ENCODE measurements at regions not wholly inside any gene's neighbourhood (a gene's known extent, or its start where the extent isn't known, plus 50 kb on each side); places are given as distances from the start of the nearest gene placed in this dataset.

GRCh38 chr10:88194961-88195367, 331.5 kb downstream of the PTEN start:
- DNase-seq (ENCODE audit: low spot score) (no peak), ATAC-seq (no peak)

DNA sequence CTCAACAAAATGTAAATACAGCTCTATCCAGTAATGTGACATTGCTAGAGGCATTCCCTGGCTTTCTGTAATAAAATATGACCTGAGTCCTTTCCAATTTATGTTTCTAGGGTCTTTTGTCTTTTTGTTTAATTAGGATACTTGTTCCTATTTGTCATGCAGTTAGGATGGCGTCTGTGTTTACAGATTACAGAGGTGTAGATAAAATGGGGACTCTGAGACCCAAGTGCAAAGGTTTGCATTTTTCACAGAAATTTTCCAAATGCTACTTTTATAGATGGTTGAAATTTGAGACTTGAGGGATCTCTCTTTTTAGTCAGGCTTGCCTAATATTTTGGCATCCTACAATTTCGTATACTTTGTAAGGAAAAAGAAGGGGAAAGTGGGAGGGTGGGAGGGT, 332.4 kb downstream of the PTEN start:
- ATAC-seq, result no peak
- DNase-seq (ENCODE audit: low spot score), result no peak

- no peak for ATAC-seq
Measured at GRCh38 chr10:88196291-88196690, 332.9 kb downstream of the PTEN start.

DNA sequence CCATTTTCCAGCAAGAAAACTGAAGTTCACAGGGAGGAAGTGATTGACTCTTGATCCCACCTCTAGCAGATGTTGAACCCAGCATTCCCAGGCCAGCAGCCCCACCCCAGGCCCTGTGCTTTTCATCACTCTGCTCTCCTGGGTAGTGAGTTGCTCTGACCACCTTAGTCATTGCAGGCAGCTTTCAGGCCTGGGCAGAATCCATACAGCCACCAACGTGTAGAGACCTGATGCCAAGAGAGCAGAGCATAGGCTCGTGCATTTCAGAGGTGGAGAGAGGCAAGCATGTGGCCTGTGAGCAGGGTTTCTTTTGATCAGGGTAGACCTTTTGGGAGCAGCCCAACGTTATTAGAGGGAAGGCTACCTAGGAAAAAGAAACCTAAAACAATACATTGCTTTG, 334.6 kb downstream of the PTEN start:
- no peak for DNase-seq (ENCODE audit: low spot score)
- ATAC-seq, result no peak

More at GRCh38 chr10:88196291-88196690, 332.9 kb downstream of the PTEN start:
- no peak for DNase-seq (ENCODE audit: low spot score)

GRCh38 chr10:88200312-88201032, 337.0 kb downstream of the PTEN start:
- no peak for ATAC-seq

GRCh38 chr10:88205842-88206446, 342.5 kb downstream of the PTEN start:
- ATAC-seq (peak; percentile 39), DNase-seq (ENCODE audit: low spot score) (no peak)

More at GRCh38 chr10:88200312-88201032, 337.0 kb downstream of the PTEN start:
- DNase-seq (ENCODE audit: low spot score), result no peak

GRCh38 chr10:88207121-88207546, 343.7 kb downstream of the PTEN start:
- ATAC-seq (no peak), DNase-seq (ENCODE audit: low spot score) (no peak)

- no peak for DNase-seq (ENCODE audit: low spot score)
- ATAC-seq, result no peak
Measured at GRCh38 chr10:88209231-88209630, 345.8 kb downstream of the PTEN start.

DNA sequence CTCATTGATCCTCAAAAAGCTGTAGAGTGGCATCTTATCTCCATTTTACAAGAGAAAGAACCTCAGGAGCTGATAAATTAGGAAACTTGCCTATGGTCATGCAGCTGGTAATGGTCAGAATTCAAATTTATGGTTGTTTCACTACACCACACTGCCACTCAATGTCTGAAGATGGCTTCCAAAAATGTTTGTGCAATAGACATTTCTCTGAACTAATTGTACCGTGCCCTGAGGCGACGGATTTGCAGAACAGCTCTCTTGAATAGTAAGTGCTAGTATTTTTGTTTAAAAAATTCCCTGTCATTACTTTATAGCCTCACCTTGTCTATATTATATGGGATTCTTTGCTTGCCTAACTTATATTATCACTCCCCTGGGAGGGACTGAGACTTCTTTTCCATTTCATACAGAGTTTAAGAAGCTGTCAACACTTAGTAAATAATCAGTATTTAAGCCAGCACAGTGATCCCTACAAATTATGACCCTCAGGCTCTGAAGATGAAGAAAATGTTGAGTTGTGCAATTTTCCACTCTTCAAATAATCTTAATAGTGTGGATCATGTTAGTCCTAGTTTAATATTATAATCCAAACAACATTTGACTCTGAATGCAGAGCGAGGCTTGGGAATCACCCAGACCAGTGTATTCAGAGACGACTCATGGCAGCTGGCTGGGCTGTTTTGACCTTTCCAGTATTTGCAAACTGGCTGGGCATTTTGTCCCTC, 346.6 kb downstream of the PTEN start:
- DNase-seq (ENCODE audit: low spot score) (no peak), ATAC-seq (no peak)

DNA sequence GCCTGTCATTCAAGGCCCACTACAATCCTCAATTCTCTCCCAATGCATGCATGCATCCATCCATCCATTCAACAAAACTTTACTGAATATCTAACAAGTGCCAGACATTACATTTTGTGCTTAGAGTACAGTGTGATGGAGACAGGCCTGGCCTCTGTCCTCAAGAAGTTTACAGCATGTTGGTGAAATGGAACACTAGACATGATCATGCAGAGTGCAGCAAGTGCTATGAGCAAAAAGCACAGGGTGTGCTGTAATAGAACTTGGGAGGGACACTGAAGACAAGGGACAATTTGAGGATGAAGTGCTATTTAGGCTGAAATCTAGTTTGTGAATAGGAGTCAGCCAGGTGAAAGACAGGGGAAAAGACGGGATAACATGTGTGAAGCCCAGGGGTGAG, 347.8 kb downstream of the PTEN start:
- no peak for DNase-seq (ENCODE audit: low spot score)
- ATAC-seq, result no peak

DNA sequence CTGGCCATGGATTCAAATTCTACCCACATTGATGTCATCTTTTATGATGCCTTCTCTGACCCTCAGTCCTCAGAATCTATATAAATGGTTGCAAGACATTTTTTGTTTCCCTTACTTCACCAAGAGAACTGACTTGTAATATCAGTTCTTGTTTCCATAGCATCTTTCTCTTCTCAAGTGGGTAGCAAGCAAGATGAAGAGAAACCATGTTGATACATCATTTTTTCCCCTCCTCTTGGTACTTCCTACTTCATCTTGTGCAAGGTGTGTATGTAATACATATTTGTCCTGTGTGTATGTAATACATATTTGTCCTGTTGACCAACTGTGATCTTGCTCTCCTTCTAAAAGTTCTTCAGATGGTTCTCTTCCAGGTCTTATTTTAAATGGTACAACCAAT, 348.6 kb downstream of the PTEN start:
- ATAC-seq, result no peak
- no peak for DNase-seq (ENCODE audit: low spot score)

GRCh38 chr10:88213065-88213605, 349.7 kb downstream of the PTEN start:
- DNase-seq (ENCODE audit: low spot score), result no peak
- ATAC-seq, result no peak

DNA sequence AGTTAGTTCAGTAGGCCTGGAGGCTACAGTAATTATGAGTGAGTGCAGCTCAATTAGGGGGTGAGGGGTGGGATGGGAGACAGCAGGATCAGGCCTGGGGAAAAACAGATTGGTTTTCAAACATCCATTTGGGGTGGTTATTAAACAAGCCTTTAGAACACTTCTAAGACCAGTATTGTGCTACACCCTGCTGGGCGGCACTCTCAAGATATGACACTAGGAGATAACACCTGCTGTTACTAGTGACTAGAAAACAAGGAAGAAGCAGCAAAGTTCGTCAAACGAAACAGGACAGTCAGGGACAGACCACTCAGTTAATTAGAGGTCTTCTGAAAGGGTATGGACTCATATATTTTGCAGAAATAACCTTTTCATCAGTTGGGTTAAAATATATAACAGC, 353.6 kb downstream of the PTEN start:
- no peak for ATAC-seq
- no peak for DNase-seq (ENCODE audit: low spot score)

GRCh38 chr10:88218362-88218761, 354.9 kb downstream of the PTEN start:
- ATAC-seq, result no peak
- no peak for DNase-seq (ENCODE audit: low spot score)

DNA sequence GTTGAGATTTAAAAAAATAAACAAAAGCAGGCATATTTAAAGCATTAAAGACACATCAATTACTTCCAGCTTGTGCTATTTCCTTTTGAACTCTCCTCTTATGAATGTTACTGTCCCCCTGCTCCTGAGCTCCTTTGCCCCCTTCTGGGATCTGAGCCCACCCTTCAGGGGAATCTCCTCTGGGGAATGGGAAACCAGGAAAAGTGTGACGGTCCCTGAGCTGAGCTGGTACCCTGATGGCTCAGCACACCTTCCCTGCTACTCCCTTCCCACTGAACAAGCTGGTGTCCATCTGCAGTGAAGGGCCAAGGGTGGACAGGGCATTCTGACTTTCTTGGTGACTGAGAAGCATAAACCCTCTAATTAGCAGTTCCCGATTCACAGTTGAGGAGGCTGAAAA, 356.3 kb downstream of the PTEN start:
- DNase-seq (ENCODE audit: low spot score) (no peak), ATAC-seq (no peak)

GRCh38 chr10:88221010-88221973, 357.9 kb downstream of the PTEN start:
- no peak for ATAC-seq
- DNase-seq (ENCODE audit: low spot score), result no peak

GRCh38 chr10:88222881-88223280, 359.5 kb downstream of the PTEN start:
- ATAC-seq, result no peak
- no peak for DNase-seq (ENCODE audit: low spot score)

Measured in left lobe of liver (tissue), 2 donors.